GM23338 (cell line): ENCODE measurements at regions not wholly inside any gene's neighbourhood (a gene's known extent, or its start where the extent isn't known, plus 50 kb on each side); places are given as distances from the start of the nearest gene placed in this dataset.

Experiments
- ATAC-seq: fragments of 200-7000 bp; cut with Tn5 transposase; 3 replicates; pipeline ENCODE4 v1.9.1; 2020
- DNase-seq: peaks from one replicate; pipeline ENCODE4 v3.0.0-alpha.2; 2015; ENCODE audit warnings: low spot score
- H2AFZ ChIP-seq: fragments of 200-600 bp; sonication (generic); 2 replicates; pipeline ENCODE4 v1.8.0; 2016; ENCODE audit warnings: antibody characterized with exemption, mild to moderate bottlenecking, moderate library complexity
- H3F3A ChIP-seq: fragments of 200-600 bp; sonication (generic); replicated peaks from 2 replicates; pipeline ENCODE4 v1.8.0; 2017; ENCODE audit warnings: antibody characterized with exemption, mixed run types, low read depth
- H3K27ac ChIP-seq: fragments of 200-600 bp; sonication (generic); 2 replicates; pipeline ENCODE4 v1.6.1; 2016; ENCODE audit warnings: low read depth
- H3K27me3 ChIP-seq: fragments of 200-600 bp; sonication (generic); 2 replicates; pipeline ENCODE4 v1.8.0; 2016; ENCODE audit warnings: mild to moderate bottlenecking, mixed run types, moderate library complexity; ENCODE audit not compliant: insufficient read depth
- H3K36me3 ChIP-seq: fragments of 200-600 bp; sonication (generic); 2 replicates; pipeline ENCODE4 v1.8.0; 2016; ENCODE audit warnings: mild to moderate bottlenecking; ENCODE audit not compliant: insufficient read depth
- H3K4me1 ChIP-seq: fragments of 200-600 bp; sonication (generic); 2 replicates; pipeline ENCODE4 v1.8.0; 2016; ENCODE audit warnings: mild to moderate bottlenecking, moderate library complexity; ENCODE audit not compliant: insufficient read depth
- H3K4me2 ChIP-seq: fragments of 200-600 bp; sonication (generic); 2 replicates; pipeline ENCODE4 v1.7.1; 2017; ENCODE audit warnings: mixed run types
- H3K4me3 ChIP-seq: fragments of 200-600 bp; sonication (generic); 2 replicates; pipeline ENCODE4 v1.6.1; 2016; ENCODE audit warnings: mixed run types
- H3K79me2 ChIP-seq: fragments of 200-600 bp; sonication (generic); replicated peaks from 2 replicates; pipeline ENCODE4 v1.8.0; 2017; ENCODE audit warnings: mild to moderate bottlenecking; ENCODE audit not compliant: insufficient read depth
- H3K9me2 ChIP-seq: fragments of 200-600 bp; sonication (generic); 2 replicates; pipeline ENCODE4 v1.8.0; 2017; ENCODE audit not compliant: insufficient read depth
- H4K20me1 ChIP-seq: fragments of 200-600 bp; sonication (generic); replicated peaks from 2 replicates; pipeline ENCODE4 v1.8.0; 2017; ENCODE audit warnings: mild to moderate bottlenecking; ENCODE audit not compliant: insufficient read depth
- H3K27ac Mint-ChIP-seq: 2 replicates; pipeline ENCODE4 v1.8.0; 2020; ENCODE audit warnings: inconsistent platforms, mild to moderate bottlenecking, moderate library complexity, mixed read lengths
- H3K27me3 Mint-ChIP-seq: 3 replicates; pipeline ENCODE4 v1.8.0; 2022; ENCODE audit warnings: low read depth, mild to moderate bottlenecking, moderate library complexity, mixed read lengths, inconsistent platforms; ENCODE audit not compliant: insufficient read depth, poor library complexity
- H3K36me3 Mint-ChIP-seq: 3 replicates; pipeline ENCODE4 v1.8.0; 2021; ENCODE audit warnings: low read depth, mild to moderate bottlenecking, inconsistent platforms, moderate library complexity, mixed read lengths
- H3K4me1 Mint-ChIP-seq: 3 replicates; pipeline ENCODE4 v1.8.0; 2020; ENCODE audit warnings: mild to moderate bottlenecking, inconsistent platforms, mixed read lengths
- H3K4me3 Mint-ChIP-seq: 3 replicates; pipeline ENCODE4 v1.8.0; 2021; ENCODE audit warnings: moderate library complexity, mild to moderate bottlenecking, inconsistent platforms, mixed read lengths
- H3K9me3 Mint-ChIP-seq: 3 replicates; pipeline ENCODE4 v1.8.0; 2020; ENCODE audit warnings: moderate library complexity, mild to moderate bottlenecking, inconsistent platforms, mixed read lengths
- CREB1 ChIP-seq: fragments of 250-450 bp; sonication (Bioruptor Pico); IDR thresholded peaks from 2 replicates; pipeline ENCODE4 v1.5.0; 2020; ENCODE audit warnings: low read depth, mild to moderate bottlenecking, moderate library complexity
- CTCF ChIP-seq, 2 experiments: fragments of 200-600 bp in 1 of 2; sonication (generic) in 1 of 2; conservative IDR thresholded peaks; 2 replicates each; pipeline versions ENCODE4 v1.5.1 to v1.6.1; 2016 to 2017; ENCODE audit warnings: antibody characterized with exemption in 2 of 2, low read depth in 2 of 2, mild to moderate bottlenecking in 2 of 2, moderate library complexity in 1 of 2
- ETS1 ChIP-seq: IDR thresholded peaks from 2 replicates; pipeline ENCODE4 v1.6.1; 2016; ENCODE audit warnings: antibody characterized with exemption
- EZH2 ChIP-seq: fragments of 200-600 bp; sonication (generic); IDR thresholded peaks from one replicate; pipeline ENCODE4 v1.8.0; 2017; ENCODE audit warnings: antibody characterized with exemption, mild to moderate bottlenecking, low read depth; ENCODE audit not compliant: unreplicated experiment
- EZH2phosphoT487 ChIP-seq: fragments of 200-600 bp; sonication (generic); IDR thresholded peaks from one replicate; pipeline ENCODE4 v1.8.1; 2018; ENCODE audit warnings: antibody characterized with exemption; ENCODE audit not compliant: unreplicated experiment
- JUNB ChIP-seq: IDR thresholded peaks from one replicate; pipeline ENCODE4 v1.6.1; 2016; ENCODE audit warnings: antibody characterized with exemption; ENCODE audit not compliant: unreplicated experiment
- NANOG ChIP-seq: IDR thresholded peaks from 2 replicates; pipeline ENCODE4 v1.6.1; 2016; ENCODE audit warnings: antibody characterized with exemption, borderline replicate concordance
- POLR2AphosphoS5 ChIP-seq: IDR thresholded peaks from 2 replicates; pipeline ENCODE4 v1.6.1; 2016; ENCODE audit warnings: antibody characterized with exemption, low read depth
- REST ChIP-seq: IDR thresholded peaks from one replicate; pipeline ENCODE4 v1.6.1; 2018; ENCODE audit warnings: antibody characterized with exemption; ENCODE audit not compliant: unreplicated experiment
- STAT1 ChIP-seq: IDR thresholded peaks from one replicate; pipeline ENCODE4 v1.6.1; 2016; ENCODE audit warnings: antibody characterized with exemption; ENCODE audit not compliant: unreplicated experiment
- ZNF114 ChIP-seq: fragments of 250-450 bp; sonication (Bioruptor Pico); IDR thresholded peaks from 2 replicates; pipeline ENCODE4 v1.5.0; 2020; ENCODE audit warnings: mild to moderate bottlenecking, moderate library complexity
- ZNF331 ChIP-seq: fragments of 250-450 bp; sonication (Bioruptor Pico); IDR thresholded peaks from 2 replicates; pipeline ENCODE4 v1.5.0; 2020; ENCODE audit warnings: low read depth, mild to moderate bottlenecking, moderate library complexity
- ZNF462 ChIP-seq: fragments of 250-450 bp; sonication (Bioruptor Pico); IDR thresholded peaks from 2 replicates; pipeline ENCODE4 v1.5.0; 2020; ENCODE audit warnings: mild to moderate bottlenecking, moderate library complexity

GRCh38 chr1:217331698-217332097 lies 299.2 kb downstream of the GPATCH2 start (continued):
- TF ChIP-seq EZH2 (no peak), EZH2phosphoT487 (no peak), STAT1 (no peak), ZNF114 (no peak)

- no peaks in the 10 kb centered on the region for H3F3A ChIP-seq
- no peaks in the 10 kb centered on the region for H3K27me3 Mint-ChIP-seq
- DNase-seq (no peak), ATAC-seq (no peak)
- H3K4me2 ChIP-seq, result no peak overlapping the region
- no peak overlapping the region for H3K27ac ChIP-seq
- no peaks in the 10 kb centered on the region for H3K79me2 ChIP-seq
- H3K4me1 Mint-ChIP-seq, result peaks cover 4% of the 10 kb centered on the region; the same call in 2 of the 3 replicates
- H3K9me3 Mint-ChIP-seq, result peaks cover 23% of the 10 kb centered on the region
- no peak overlapping the region for H3K4me3 ChIP-seq
- H3K27me3 ChIP-seq, result no peaks in the 10 kb centered on the region
- H4K20me1 ChIP-seq, result no peaks in the 10 kb centered on the region
- H3K9me2 ChIP-seq, result peaks cover 10% of the 10 kb centered on the region
- no peak for TF ChIP-seq CREB1 (CRISPR knock-in tag)
- TF ChIP-seq EZH2phosphoT487, result no peak
- no peak for TF ChIP-seq ZNF331
- TF ChIP-seq EZH2, result no peak
- no peak for TF ChIP-seq POLR2AphosphoS5
- TF ChIP-seq STAT1, result no peak
- no peak for TF ChIP-seq CTCF (conservative IDR thresholded peaks at IDR 0.05; ENCODE audit: low read depth in 2 of 2)
- TF ChIP-seq ZNF462, result no peak
- no peak for TF ChIP-seq ZNF114
- TF ChIP-seq REST, result no peak
- TF ChIP-seq NANOG, result no peak
- TF ChIP-seq ETS1, result no peak
- no peak for TF ChIP-seq JUNB
- peaks cover 14% of the 10 kb centered on the region for H3K36me3 Mint-ChIP-seq
- no peak overlapping the region for H3K4me3 Mint-ChIP-seq
- H3K36me3 ChIP-seq, result no peaks in the 10 kb centered on the region
- no peak overlapping the region for H3K27ac Mint-ChIP-seq
- no peaks in the 10 kb centered on the region for H3K4me1 ChIP-seq
- H2AFZ ChIP-seq, result no peak overlapping the region
These were observed 303.0 kb downstream of the GPATCH2 start for GRCh38 chr1:217327901-217328300.
